Panc1 (cell line): ENCODE measurements at regions not wholly inside any gene's neighbourhood (a gene's known extent, or its start where the extent isn't known, plus 50 kb on each side); places are given as distances from the start of the nearest gene placed in this dataset.

Experiments used
- ATAC-seq: fragments of 200-7000 bp; cut with Tn5 transposase; 2 replicates; pipeline ENCODE4 v1.9.1; 2020; ENCODE audit warnings: mild to moderate bottlenecking, moderate library complexity
- BruUV-seq: library from RNA; stranded (reverse); fragments of 400-500 nt; replicated peaks from 2 replicates; lab custom pipeline; 2021; lab: Mats Ljungman, UMichigan
- CTCF ChIA-PET: fragments of 300-600 bp; sonication (Branson Sonifier 250); formaldehyde crosslinking; loops from one replicate; lab custom pipeline; 2022; ENCODE audit warnings: antibody characterized with exemption; lab: Charles Lee
- POLR2A ChIA-PET: fragments of 300-600 bp; sonication (Branson Sonifier 250); formaldehyde crosslinking; loops from one replicate; lab custom pipeline; 2022; ENCODE audit warnings: antibody characterized with exemption; lab: Charles Lee
- DNase-seq: peaks from one replicate; pipeline ENCODE4 v3.0.0-alpha.2; 2010; ENCODE audit warnings: low read depth, low spot score
- H3K27ac ChIP-seq: 2 replicates; pipeline ENCODE4 v1.5.1; 2011; ENCODE audit warnings: mild to moderate bottlenecking, low read length, inconsistent platforms
- H3K27me3 ChIP-seq: fragments of 200-500 bp; sonication (Bioruptor generic); 2 replicates; pipeline ENCODE4 v1.6.0; 2014; ENCODE audit warnings: low read length, inconsistent platforms; ENCODE audit not compliant: control insufficient read depth, insufficient read depth
- H3K36me3 ChIP-seq: fragments of 200-500 bp; sonication (Bioruptor generic); 2 replicates; pipeline ENCODE4 v1.5.1; 2014; ENCODE audit warnings: inconsistent platforms, mild to moderate bottlenecking, low read length, moderate library complexity; ENCODE audit not compliant: control insufficient read depth, insufficient read depth
- H3K4me1 ChIP-seq: 2 replicates; pipeline ENCODE4 v1.5.1; 2011; ENCODE audit warnings: inconsistent platforms, mild to moderate bottlenecking, low read length, moderate library complexity; ENCODE audit not compliant: control insufficient read depth, insufficient read depth
- H3K4me3 ChIP-seq, 2 experiments: 2 replicates each; pipeline ENCODE4 v1.5.1; 2011 to 2012; ENCODE audit warnings: low read depth in 2 of 2, low read length in 2 of 2, mild to moderate bottlenecking in 2 of 2, inconsistent platforms in 1 of 2, moderate library complexity in 1 of 2
- H3K9me3 ChIP-seq: fragments of 200-500 bp; sonication (Bioruptor generic); 2 replicates; pipeline ENCODE4 v1.5.1; 2014; ENCODE audit warnings: low read depth, mild to moderate bottlenecking, inconsistent platforms, low read length, moderate library complexity; ENCODE audit not compliant: control insufficient read depth, insufficient read depth
- POLR2AphosphoS5 ChIP-seq: IDR thresholded peaks from 2 replicates; pipeline ENCODE4 v1.6.1; 2012; ENCODE audit warnings: mild to moderate bottlenecking, low read depth, low read length, moderate library complexity
- SIN3A ChIP-seq: IDR thresholded peaks from 2 replicates; pipeline ENCODE4 v1.6.1; 2012; ENCODE audit warnings: low read depth, mild to moderate bottlenecking, low read length, moderate library complexity, borderline replicate concordance; ENCODE audit not compliant: insufficient read depth
- TCF7L2 ChIP-seq: IDR thresholded peaks from 2 replicates; pipeline ENCODE4 v1.6.1; 2011; ENCODE audit warnings: mild to moderate bottlenecking, low read depth, low read length, inconsistent platforms
- in situ Hi-C: cut with HindIII; loops from 2 replicates; pipeline ENCODE4 v1.10.0; 2016; ENCODE audit warnings: low sequenced_read_pairs, low pct_unique_long_range_greater_than_20kb
- intact Hi-C: fragments of 100-400 bp; cut with micrococcal nuclease; formaldehyde crosslinking; loops from one replicate; pipeline ENCODE4 v1.10.0; 2022; ENCODE audit not compliant: unreplicated experiment
- TF ChIP-seq, protein P1 (sequence below): fragments of 450-650 bp; IDR thresholded peaks from 2 replicates; pipeline ENCODE4 v1.5.1; 2017; ENCODE audit warnings: mild to moderate bottlenecking
- TF ChIP-seq, protein P2 (sequence below), 2 experiments: IDR thresholded peaks; 2 replicates each; pipeline ENCODE4 v1.6.1; 2011 to 2012; ENCODE audit warnings: low read depth in 2 of 2, control low read depth in 1 of 2, low read length in 1 of 2, mild to moderate bottlenecking in 1 of 2, moderate library complexity in 1 of 2; ENCODE audit not compliant: insufficient read depth in 1 of 2

DNA sequence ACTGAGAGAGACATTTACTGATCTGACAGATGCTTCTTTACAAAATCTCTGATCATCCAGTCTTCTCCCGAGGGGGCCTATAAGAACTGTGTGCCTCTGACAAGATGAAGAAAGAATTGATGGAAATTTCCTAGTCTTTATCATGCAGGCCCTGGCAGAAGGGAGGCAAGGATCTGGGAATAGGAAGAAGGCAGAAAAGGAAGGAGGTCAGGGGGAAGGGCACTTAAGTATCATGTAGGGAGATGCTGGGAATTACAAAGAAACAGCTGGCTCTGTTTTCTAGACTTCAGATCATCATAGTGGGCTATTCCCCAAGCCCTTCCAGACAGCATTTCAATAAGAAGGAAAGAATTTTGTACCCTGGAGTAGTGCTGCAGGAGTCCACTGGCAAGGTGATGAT, 243.3 kb upstream of the MOCS1 start:
- BruUV-seq = no TSS peak
- Histone ChIP-seq H3K36me3 (no peaks in the 10 kb centered on the region), H3K4me3 (no peak overlapping the region), H3K9me3 (no peaks in the 10 kb centered on the region), H3K27me3 (no peaks in the 10 kb centered on the region; the same call in 1 of the 2 replicates), H3K4me1 (no peaks in the 10 kb centered on the region), H3K27ac (no peak overlapping the region)
- DNase-seq (no peak), ATAC-seq (no peak)
- intact Hi-C loops = no loop called here
- CTCF ChIA-PET = no interaction called here
- POLR2A ChIA-PET = no interaction called here
- in situ Hi-C loops = no loop called here
- TF ChIP-seq TCF7L2 (no peak), POLR2AphosphoS5 (no peak), SIN3A (no peak)
- TF ChIP-seq, protein P1, sequence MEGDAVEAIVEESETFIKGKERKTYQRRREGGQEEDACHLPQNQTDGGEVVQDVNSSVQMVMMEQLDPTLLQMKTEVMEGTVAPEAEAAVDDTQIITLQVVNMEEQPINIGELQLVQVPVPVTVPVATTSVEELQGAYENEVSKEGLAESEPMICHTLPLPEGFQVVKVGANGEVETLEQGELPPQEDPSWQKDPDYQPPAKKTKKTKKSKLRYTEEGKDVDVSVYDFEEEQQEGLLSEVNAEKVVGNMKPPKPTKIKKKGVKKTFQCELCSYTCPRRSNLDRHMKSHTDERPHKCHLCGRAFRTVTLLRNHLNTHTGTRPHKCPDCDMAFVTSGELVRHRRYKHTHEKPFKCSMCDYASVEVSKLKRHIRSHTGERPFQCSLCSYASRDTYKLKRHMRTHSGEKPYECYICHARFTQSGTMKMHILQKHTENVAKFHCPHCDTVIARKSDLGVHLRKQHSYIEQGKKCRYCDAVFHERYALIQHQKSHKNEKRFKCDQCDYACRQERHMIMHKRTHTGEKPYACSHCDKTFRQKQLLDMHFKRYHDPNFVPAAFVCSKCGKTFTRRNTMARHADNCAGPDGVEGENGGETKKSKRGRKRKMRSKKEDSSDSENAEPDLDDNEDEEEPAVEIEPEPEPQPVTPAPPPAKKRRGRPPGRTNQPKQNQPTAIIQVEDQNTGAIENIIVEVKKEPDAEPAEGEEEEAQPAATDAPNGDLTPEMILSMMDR = no peak
- TF ChIP-seq, protein P2, sequence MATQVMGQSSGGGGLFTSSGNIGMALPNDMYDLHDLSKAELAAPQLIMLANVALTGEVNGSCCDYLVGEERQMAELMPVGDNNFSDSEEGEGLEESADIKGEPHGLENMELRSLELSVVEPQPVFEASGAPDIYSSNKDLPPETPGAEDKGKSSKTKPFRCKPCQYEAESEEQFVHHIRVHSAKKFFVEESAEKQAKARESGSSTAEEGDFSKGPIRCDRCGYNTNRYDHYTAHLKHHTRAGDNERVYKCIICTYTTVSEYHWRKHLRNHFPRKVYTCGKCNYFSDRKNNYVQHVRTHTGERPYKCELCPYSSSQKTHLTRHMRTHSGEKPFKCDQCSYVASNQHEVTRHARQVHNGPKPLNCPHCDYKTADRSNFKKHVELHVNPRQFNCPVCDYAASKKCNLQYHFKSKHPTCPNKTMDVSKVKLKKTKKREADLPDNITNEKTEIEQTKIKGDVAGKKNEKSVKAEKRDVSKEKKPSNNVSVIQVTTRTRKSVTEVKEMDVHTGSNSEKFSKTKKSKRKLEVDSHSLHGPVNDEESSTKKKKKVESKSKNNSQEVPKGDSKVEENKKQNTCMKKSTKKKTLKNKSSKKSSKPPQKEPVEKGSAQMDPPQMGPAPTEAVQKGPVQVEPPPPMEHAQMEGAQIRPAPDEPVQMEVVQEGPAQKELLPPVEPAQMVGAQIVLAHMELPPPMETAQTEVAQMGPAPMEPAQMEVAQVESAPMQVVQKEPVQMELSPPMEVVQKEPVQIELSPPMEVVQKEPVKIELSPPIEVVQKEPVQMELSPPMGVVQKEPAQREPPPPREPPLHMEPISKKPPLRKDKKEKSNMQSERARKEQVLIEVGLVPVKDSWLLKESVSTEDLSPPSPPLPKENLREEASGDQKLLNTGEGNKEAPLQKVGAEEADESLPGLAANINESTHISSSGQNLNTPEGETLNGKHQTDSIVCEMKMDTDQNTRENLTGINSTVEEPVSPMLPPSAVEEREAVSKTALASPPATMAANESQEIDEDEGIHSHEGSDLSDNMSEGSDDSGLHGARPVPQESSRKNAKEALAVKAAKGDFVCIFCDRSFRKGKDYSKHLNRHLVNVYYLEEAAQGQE (IDR thresholded peaks at IDR 0.05; ENCODE audit: insufficient read depth in 1 of 2, low read depth in 2 of 2, low read length in 1 of 2) = no peak

DNA sequence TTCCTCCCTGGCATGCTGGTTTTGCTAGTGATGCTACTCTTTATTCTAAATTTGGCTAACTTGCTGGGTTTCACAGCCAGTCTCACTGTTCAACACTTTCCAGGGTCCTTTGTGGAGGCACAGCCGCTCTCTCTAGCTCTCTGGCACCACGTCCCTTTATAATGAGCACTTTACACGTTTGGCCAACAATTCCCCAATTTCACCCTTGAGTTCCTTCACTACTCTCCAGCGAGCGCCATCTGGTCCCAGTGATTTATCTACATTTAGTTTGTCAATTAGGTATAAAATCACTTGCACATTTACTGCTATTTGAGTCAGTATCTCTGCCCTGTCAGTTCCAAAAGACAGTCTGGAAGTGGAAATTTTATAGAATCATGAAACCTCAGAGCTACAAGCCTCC, 241.9 kb upstream of the MOCS1 start:
- H3K27me3 ChIP-seq = no peaks in the 10 kb centered on the region; the same call in 1 of the 2 replicates
- POLR2A ChIA-PET = no interaction called here
- no peak overlapping the region for H3K27ac ChIP-seq
- TF ChIP-seq, protein P1 = no peak
- TF ChIP-seq POLR2AphosphoS5 = no peak
- no peak for TF ChIP-seq SIN3A
- TF ChIP-seq, protein P2 (IDR thresholded peaks at IDR 0.05; ENCODE audit: insufficient read depth in 1 of 2, low read depth in 2 of 2, low read length in 1 of 2) = no peak
- TF ChIP-seq TCF7L2 = no peak
- no peak overlapping the region for H3K4me3 ChIP-seq
- in situ Hi-C loops (no loop called here), intact Hi-C loops (no loop called here)
- ATAC-seq (no peak), DNase-seq (no peak)
- CTCF ChIA-PET = no interaction called here
- BruUV-seq = no TSS peak
- H3K4me1 ChIP-seq = no peaks in the 10 kb centered on the region
- H3K36me3 ChIP-seq = no peaks in the 10 kb centered on the region
- no peaks in the 10 kb centered on the region for H3K9me3 ChIP-seq
